ENCODE measurements at regions not wholly inside any gene's neighbourhood (a gene's known extent, or its start where the extent isn't known, plus 50 kb on each side); places are given as distances from the start of the nearest gene placed in this dataset.

GRCh38 chr20:57950764-57951485, 241.1 kb upstream of the PMEPA1 start:
- no peaks in the 10 kb centered on the region for H3K36me3 ChIP-seq (ENCODE audit: low read depth, low read length)
- TF ChIP-seq EZH2phosphoT487 (IDR thresholded peaks at IDR 0.05; ENCODE audit: borderline replicate concordance, low read length) (no peak), CTCF (conservative IDR thresholded peaks at IDR 0.05; ENCODE audit: low read depth, low read length) (no peak), EZH2 (IDR thresholded peaks at IDR 0.05; ENCODE audit: low read length, unreplicated experiment) (no peak)
- H3K9ac ChIP-seq (ENCODE audit: low read length) = no peak overlapping the region
- no peaks in the 10 kb centered on the region for H3K79me2 ChIP-seq (ENCODE audit: low read length)
- no peaks in the 10 kb centered on the region for H4K20me1 ChIP-seq (ENCODE audit: low read length)
- H3F3A ChIP-seq (ENCODE audit: low read length, unreplicated experiment) = no peaks in the 10 kb centered on the region
- no peak overlapping the region for H2AFZ ChIP-seq (ENCODE audit: low read length)
- intact Hi-C loops (cut with micrococcal nuclease) = no loop called here
- BruUV-seq (replicated peaks) = no TSS peak
- ATAC-seq (no peak), DNase-seq (no peak)
- ChIA-PET CTCF (no interaction called here), POLR2A (ENCODE audit: unreplicated experiment) (no interaction called here)
- no peaks in the 10 kb centered on the region for H3K9me3 ChIP-seq (ENCODE audit: low read length)
- no peaks in the 10 kb centered on the region for H3K9me2 ChIP-seq (replicated peaks; ENCODE audit: low read length)
- no peaks in the 10 kb centered on the region for H3K27me3 ChIP-seq (ENCODE audit: low read length)
- no peaks in the 10 kb centered on the region for H3K4me1 ChIP-seq (ENCODE audit: insufficient read depth, low read length)
- no peak overlapping the region for H3K27ac ChIP-seq (ENCODE audit: low read length)
- H3K4me3 ChIP-seq (ENCODE audit: low read length) = no peak overlapping the region
- H3K4me2 ChIP-seq (ENCODE audit: low read length) = no peak overlapping the region

GRCh38 chr20:57948180-57948955, 238.6 kb upstream of the PMEPA1 start:
- intact Hi-C loops (cut with micrococcal nuclease) = no loop called here
- Histone ChIP-seq H3K27me3 (ENCODE audit: low read length) (no peaks in the 10 kb centered on the region), H3K27ac (ENCODE audit: low read length) (no peak overlapping the region), H2AFZ (ENCODE audit: low read length) (no peak overlapping the region), H3K36me3 (ENCODE audit: low read depth, low read length) (no peaks in the 10 kb centered on the region), H3K9ac (ENCODE audit: low read length) (no peak overlapping the region), H3K4me3 (ENCODE audit: low read length) (no peak overlapping the region), H3F3A (ENCODE audit: low read length, unreplicated experiment) (no peaks in the 10 kb centered on the region), H3K9me3 (ENCODE audit: low read length) (no peaks in the 10 kb centered on the region), H3K79me2 (ENCODE audit: low read length) (no peaks in the 10 kb centered on the region), H3K4me2 (ENCODE audit: low read length) (no peak overlapping the region), H3K4me1 (ENCODE audit: insufficient read depth, low read length) (no peaks in the 10 kb centered on the region), H3K9me2 (replicated peaks; ENCODE audit: low read length) (no peaks in the 10 kb centered on the region), H4K20me1 (ENCODE audit: low read length) (no peaks in the 10 kb centered on the region)
- CTCF ChIA-PET = no interaction called here
- DNase-seq = no peak
- POLR2A ChIA-PET (ENCODE audit: unreplicated experiment) = no interaction called here
- no peak for TF ChIP-seq EZH2 (IDR thresholded peaks at IDR 0.05; ENCODE audit: low read length, unreplicated experiment)
- TF ChIP-seq CTCF (conservative IDR thresholded peaks at IDR 0.05; ENCODE audit: low read depth, low read length) = no peak
- no peak for TF ChIP-seq EZH2phosphoT487 (IDR thresholded peaks at IDR 0.05; ENCODE audit: borderline replicate concordance, low read length)
- BruUV-seq (replicated peaks) = no TSS peak
- ATAC-seq = no peak
